ENCODE measurements at regions not wholly inside any gene's neighbourhood (a gene's known extent, or its start where the extent isn't known, plus 50 kb on each side); places are given as distances from the start of the nearest gene placed in this dataset.

GRCh38 chr6:44564906-44565524 is 177.5 kb downstream of the CDC5L start:
- TF ChIP-seq POLR2A (IDR thresholded peaks at IDR 0.05) (no peak), POLR2AphosphoS5 (IDR thresholded peaks at IDR 0.05; ENCODE audit: insufficient read depth in 1 of 2, low read depth in 1 of 2) (no peak)
- TF ChIP-seq, protein P1, sequence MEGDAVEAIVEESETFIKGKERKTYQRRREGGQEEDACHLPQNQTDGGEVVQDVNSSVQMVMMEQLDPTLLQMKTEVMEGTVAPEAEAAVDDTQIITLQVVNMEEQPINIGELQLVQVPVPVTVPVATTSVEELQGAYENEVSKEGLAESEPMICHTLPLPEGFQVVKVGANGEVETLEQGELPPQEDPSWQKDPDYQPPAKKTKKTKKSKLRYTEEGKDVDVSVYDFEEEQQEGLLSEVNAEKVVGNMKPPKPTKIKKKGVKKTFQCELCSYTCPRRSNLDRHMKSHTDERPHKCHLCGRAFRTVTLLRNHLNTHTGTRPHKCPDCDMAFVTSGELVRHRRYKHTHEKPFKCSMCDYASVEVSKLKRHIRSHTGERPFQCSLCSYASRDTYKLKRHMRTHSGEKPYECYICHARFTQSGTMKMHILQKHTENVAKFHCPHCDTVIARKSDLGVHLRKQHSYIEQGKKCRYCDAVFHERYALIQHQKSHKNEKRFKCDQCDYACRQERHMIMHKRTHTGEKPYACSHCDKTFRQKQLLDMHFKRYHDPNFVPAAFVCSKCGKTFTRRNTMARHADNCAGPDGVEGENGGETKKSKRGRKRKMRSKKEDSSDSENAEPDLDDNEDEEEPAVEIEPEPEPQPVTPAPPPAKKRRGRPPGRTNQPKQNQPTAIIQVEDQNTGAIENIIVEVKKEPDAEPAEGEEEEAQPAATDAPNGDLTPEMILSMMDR (IDR thresholded peaks at IDR 0.05) = no peak

Data from vagina (tissue), 2 donors.